ENCODE measurements at regions not wholly inside any gene's neighbourhood (a gene's known extent, or its start where the extent isn't known, plus 50 kb on each side); places are given as distances from the start of the nearest gene placed in this dataset.

DNA sequence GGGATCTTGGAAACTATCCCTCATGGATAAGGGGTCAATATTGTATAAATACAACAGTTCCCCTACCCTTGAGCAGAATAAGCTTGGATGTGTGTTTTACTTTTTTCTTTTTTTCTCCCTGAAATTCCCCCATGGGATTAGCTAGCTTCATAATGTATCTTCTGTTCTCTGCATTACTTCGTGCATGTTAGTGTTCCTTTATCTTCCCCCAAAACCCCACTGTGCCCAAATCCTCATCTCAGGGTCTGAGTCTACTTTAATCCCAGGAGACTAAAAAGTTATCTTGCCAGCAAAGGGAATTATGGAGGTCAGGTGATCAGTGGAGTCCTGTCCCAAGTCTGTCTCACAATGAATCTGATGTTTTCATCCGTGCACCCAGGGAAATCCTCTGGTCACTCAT lies 217.5 kb upstream of the CNTNAP4 start:
- TF ChIP-seq, protein P1, sequence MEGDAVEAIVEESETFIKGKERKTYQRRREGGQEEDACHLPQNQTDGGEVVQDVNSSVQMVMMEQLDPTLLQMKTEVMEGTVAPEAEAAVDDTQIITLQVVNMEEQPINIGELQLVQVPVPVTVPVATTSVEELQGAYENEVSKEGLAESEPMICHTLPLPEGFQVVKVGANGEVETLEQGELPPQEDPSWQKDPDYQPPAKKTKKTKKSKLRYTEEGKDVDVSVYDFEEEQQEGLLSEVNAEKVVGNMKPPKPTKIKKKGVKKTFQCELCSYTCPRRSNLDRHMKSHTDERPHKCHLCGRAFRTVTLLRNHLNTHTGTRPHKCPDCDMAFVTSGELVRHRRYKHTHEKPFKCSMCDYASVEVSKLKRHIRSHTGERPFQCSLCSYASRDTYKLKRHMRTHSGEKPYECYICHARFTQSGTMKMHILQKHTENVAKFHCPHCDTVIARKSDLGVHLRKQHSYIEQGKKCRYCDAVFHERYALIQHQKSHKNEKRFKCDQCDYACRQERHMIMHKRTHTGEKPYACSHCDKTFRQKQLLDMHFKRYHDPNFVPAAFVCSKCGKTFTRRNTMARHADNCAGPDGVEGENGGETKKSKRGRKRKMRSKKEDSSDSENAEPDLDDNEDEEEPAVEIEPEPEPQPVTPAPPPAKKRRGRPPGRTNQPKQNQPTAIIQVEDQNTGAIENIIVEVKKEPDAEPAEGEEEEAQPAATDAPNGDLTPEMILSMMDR (IDR thresholded peaks at IDR 0.05), result no peak
- no peak for TF ChIP-seq EZH2 (IDR thresholded peaks at IDR 0.05; ENCODE audit: borderline replicate concordance, insufficient read depth, low read depth, low read length, poor library complexity, severe bottlenecking)

Data from B cell (primary cell).